ENCODE measurements at regions not wholly inside any gene's neighbourhood (a gene's known extent, or its start where the extent isn't known, plus 50 kb on each side); places are given as distances from the start of the nearest gene placed in this dataset.
"Not testable (repeated sequence)": the region's sequence is repeated elsewhere in the genome, so short reads cannot be mapped to it uniquely, and the experiment has no call there.

DNA sequence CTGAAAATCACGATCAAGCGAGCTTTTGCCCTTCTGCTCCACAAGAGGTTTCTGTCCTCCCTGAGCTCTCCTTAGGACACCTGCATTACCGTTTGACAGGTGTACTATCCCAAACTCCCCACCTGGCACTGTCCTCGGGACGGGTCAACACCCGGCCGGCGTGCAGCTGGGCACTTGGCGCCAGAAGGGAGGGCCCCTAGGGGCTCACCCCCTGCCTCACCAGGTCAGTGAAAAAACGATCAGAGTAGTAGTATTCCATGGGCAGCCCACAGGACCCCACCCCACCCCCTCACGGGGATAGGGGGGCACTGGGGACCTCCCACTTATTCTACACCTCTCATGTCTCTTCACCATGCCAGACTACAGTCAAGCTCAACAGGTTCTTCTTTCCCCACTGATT is 117.6 kb upstream of the ANKRD30BL start:
- TF ChIP-seq, protein P1, sequence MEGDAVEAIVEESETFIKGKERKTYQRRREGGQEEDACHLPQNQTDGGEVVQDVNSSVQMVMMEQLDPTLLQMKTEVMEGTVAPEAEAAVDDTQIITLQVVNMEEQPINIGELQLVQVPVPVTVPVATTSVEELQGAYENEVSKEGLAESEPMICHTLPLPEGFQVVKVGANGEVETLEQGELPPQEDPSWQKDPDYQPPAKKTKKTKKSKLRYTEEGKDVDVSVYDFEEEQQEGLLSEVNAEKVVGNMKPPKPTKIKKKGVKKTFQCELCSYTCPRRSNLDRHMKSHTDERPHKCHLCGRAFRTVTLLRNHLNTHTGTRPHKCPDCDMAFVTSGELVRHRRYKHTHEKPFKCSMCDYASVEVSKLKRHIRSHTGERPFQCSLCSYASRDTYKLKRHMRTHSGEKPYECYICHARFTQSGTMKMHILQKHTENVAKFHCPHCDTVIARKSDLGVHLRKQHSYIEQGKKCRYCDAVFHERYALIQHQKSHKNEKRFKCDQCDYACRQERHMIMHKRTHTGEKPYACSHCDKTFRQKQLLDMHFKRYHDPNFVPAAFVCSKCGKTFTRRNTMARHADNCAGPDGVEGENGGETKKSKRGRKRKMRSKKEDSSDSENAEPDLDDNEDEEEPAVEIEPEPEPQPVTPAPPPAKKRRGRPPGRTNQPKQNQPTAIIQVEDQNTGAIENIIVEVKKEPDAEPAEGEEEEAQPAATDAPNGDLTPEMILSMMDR (IDR thresholded peaks at IDR 0.05) = no peak
- Mint-ChIP-seq H3K4me1 (ENCODE audit: low read depth) (no peaks in the 10 kb centered on the region), H3K36me3 (ENCODE audit: low read depth) (no peaks in the 10 kb centered on the region), H3K9me3 (ENCODE audit: low read depth) (no peaks in the 10 kb centered on the region), H3K4me3 (ENCODE audit: unreplicated experiment) (no peak overlapping the region), H3K27me3 (ENCODE audit: low read depth) (peaks cover 13% of the 10 kb centered on the region), H3K27ac (ENCODE audit: unreplicated experiment) (no peak overlapping the region)
- DNase-seq (ENCODE audit: low spot score) = no peak

DNA sequence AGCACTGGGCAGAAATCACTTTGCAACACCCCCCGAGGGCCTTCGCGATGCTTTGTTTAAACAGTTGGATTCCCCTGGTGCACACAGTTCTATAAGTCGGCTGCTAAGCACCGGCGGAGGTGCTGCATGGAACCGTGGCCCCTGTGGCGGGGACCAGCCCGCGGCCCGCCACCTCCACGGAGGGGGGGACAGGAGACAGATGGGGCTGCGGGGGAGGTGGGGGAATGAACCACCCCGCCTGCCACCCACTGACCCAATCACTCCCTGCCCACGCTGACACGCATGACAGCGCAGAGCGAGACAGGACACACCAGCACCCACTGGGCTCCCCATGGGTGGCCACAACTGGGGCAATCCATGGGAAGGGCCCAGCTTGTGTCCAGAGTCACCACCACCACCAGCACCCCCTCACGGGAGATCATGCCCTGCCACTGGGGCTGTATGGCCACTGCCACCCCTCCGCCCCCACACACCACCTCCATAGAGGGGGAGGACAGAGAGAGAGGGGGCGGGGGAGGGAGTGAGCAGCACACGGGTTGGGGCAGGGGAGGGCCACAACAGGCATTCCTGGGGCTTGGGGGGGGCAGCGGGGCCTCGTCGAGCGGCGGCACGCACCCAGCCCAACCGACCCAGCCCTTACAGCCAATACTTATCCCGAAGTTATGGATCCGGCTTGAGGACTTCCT is 118.3 kb upstream of the ANKRD30BL start:
- H3K4me1 Mint-ChIP-seq (ENCODE audit: low read depth) = no peaks in the 10 kb centered on the region
- H3K4me3 Mint-ChIP-seq (ENCODE audit: unreplicated experiment) = no peak overlapping the region
- TF ChIP-seq, protein P1 (IDR thresholded peaks at IDR 0.05) = no peak
- no peaks in the 10 kb centered on the region for H3K36me3 Mint-ChIP-seq (ENCODE audit: low read depth)
- H3K27me3 Mint-ChIP-seq (ENCODE audit: low read depth) = peaks cover 15% of the 10 kb centered on the region
- DNase-seq (ENCODE audit: low spot score) = no peak
- no peak overlapping the region for H3K27ac Mint-ChIP-seq (ENCODE audit: unreplicated experiment)
- H3K9me3 Mint-ChIP-seq (ENCODE audit: low read depth) = no peaks in the 10 kb centered on the region

DNA sequence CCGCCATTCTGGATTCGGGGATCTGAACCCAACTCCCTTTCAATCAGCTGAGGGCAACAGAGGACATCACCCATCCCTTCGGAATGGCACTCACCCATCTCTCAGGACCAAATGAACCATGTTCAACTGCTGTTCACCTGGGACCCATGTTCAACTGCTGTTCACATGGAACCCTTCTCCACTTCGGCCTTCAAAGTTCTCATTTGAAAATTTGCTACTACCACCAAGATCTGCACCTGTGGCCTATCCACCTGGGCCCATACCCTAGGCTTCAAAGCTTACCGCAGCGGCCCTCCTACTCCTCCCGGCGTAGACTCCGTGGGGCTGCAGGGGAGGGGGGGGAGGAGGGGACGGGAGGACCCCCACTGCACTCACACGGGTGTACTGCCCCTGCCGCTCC is 119.2 kb upstream of the ANKRD30BL start:
- Mint-ChIP-seq H3K27me3 (ENCODE audit: low read depth) (peaks cover 15% of the 10 kb centered on the region), H3K4me3 (ENCODE audit: unreplicated experiment) (no peak overlapping the region), H3K4me1 (ENCODE audit: low read depth) (no peaks in the 10 kb centered on the region), H3K9me3 (ENCODE audit: low read depth) (no peaks in the 10 kb centered on the region), H3K36me3 (ENCODE audit: low read depth) (no peaks in the 10 kb centered on the region), H3K27ac (ENCODE audit: unreplicated experiment) (no peak overlapping the region)
- TF ChIP-seq, protein P1 (IDR thresholded peaks at IDR 0.05) = no peak
- no peak for DNase-seq (ENCODE audit: low spot score)

DNA sequence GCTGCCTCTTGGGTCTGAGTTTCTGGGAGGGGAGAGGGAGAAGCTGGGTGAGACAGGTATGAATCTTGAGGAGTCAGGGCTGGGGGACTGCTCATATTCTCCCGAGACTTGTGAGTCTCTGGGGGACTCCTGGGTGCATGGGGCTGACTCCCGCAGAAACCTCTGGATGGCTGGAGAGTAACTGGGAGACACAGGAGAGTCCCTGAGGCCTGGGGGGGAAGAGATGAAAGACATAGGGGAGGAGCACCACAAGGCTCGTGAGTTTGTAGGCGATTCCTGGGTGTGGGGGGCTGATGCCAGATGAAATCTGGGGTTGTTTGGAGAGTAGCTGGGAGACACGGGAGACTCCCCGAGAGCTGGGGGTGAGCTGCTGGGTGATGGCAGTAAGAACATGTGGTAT is 120.4 kb upstream of the ANKRD30BL start:
- DNase-seq (ENCODE audit: low spot score); H3K27ac Mint-ChIP-seq (ENCODE audit: unreplicated experiment); H3K9me3 Mint-ChIP-seq (ENCODE audit: low read depth); H3K36me3 Mint-ChIP-seq (ENCODE audit: low read depth); H3K4me1 Mint-ChIP-seq (ENCODE audit: low read depth); H3K4me3 Mint-ChIP-seq (ENCODE audit: unreplicated experiment): not testable (repeated sequence)
- H3K27me3 Mint-ChIP-seq (ENCODE audit: low read depth) = peaks cover 15% of the 10 kb centered on the region

DNA sequence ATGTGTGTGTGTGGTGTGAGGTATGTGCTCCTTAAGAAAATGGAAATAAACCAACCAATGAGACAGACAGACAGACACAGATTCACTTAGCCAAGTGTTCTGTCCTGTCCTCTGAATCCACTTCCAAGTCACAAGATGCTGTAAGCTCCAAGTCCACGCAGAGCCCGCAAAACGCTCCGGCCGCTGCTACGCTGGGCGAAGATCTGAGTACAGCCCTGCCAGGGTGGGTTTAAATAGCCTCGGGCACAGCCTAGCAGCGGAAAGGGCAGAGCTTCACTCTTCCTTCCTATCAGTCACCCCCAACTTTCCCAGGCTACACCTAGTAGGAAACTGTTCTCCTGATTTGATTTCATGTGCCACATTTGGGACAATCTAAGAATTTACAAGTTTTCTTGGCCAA is 121.2 kb upstream of the ANKRD30BL start:
- Mint-ChIP-seq H3K4me1 (ENCODE audit: low read depth) (no peaks in the 10 kb centered on the region), H3K4me3 (ENCODE audit: unreplicated experiment) (no peak overlapping the region), H3K27ac (ENCODE audit: unreplicated experiment) (no peak overlapping the region), H3K36me3 (ENCODE audit: low read depth) (no peaks in the 10 kb centered on the region), H3K9me3 (ENCODE audit: low read depth) (no peaks in the 10 kb centered on the region), H3K27me3 (ENCODE audit: low read depth) (peaks cover 15% of the 10 kb centered on the region)
- DNase-seq (ENCODE audit: low spot score) = no peak
- TF ChIP-seq, protein P1 (IDR thresholded peaks at IDR 0.05) = no peak

DNA sequence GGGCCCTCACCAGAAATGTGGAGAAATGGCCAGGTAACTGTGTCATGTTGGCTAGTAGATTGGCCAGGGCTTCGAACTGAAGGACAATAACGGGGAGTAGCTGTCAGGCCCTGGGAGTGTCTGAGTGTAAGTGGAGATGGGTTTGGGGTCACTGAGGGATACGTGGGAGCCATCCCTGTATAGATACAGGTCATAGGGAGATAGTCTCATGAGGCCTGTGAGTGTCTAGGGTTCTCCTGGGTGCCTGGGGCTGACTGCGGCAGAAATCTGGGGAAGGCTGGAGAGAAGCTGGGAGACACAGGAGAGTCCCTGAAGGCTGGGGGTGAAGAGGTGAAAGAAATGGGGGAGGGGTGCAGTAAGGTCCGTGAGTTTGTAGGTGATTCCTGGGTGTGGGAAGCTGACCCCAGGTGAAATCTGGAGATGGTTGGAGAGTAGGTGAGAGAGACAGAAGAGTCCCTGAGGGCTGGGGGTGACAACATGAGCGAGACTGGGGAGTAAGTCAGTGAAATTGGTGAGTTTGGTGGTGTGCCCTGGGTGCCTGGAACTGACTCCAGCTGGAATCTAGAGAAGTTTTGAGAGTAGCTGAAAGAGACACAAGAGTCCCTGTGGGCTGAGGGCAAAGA is 124.6 kb upstream of the ANKRD30BL start:
- not testable (repeated sequence) for H3K4me3 Mint-ChIP-seq (ENCODE audit: unreplicated experiment); H3K27ac Mint-ChIP-seq (ENCODE audit: unreplicated experiment); H3K4me1 Mint-ChIP-seq (ENCODE audit: low read depth); H3K36me3 Mint-ChIP-seq (ENCODE audit: low read depth); H3K9me3 Mint-ChIP-seq (ENCODE audit: low read depth); DNase-seq (ENCODE audit: low spot score)
- H3K27me3 Mint-ChIP-seq (ENCODE audit: low read depth) = peaks cover 18% of the 10 kb centered on the region

DNA sequence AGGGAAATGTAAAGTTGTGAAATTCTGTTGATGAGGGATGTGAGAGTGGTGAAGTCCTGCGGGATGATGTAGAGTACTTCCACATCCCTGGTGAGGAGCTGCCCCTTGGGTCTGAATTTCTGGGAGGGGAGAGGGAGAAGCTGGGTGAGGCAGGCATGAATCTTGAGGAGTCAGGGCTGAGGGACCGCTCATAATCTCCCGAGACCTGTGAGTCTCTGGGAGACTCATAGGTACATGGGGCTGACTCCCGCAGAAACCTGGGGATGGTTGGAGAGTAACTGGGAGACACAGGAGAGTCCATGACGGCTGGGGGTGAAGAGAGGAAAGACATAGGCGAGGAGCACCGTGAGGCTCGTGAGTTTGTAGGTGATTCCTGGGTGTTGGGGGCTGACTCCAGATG is 126.2 kb upstream of the ANKRD30BL start:
- H3K27ac Mint-ChIP-seq (ENCODE audit: unreplicated experiment); H3K36me3 Mint-ChIP-seq (ENCODE audit: low read depth); H3K9me3 Mint-ChIP-seq (ENCODE audit: low read depth); DNase-seq (ENCODE audit: low spot score); H3K4me1 Mint-ChIP-seq (ENCODE audit: low read depth); H3K4me3 Mint-ChIP-seq (ENCODE audit: unreplicated experiment): not testable (repeated sequence)
- peaks cover 12% of the 10 kb centered on the region for H3K27me3 Mint-ChIP-seq (ENCODE audit: low read depth)

DNA sequence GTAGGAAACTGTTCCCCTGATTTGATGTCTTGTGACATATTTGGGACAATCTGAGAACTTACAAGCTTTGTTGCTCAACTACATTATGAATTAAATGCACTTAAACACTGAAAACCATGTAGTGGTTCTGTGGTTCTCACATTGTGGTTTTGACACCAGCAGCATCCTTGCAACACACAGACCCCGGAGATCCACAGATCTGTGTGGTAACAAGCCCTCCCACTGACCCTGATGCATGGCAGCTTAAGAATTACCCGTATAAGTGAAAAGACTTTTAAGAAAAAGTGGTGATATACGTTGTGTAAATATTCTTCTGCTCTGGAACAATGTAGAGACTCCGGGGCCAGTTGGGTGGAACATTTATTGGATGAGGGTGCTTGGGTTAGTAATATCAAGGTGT is 127.4 kb upstream of the ANKRD30BL start:
- not testable (repeated sequence) for H3K27ac Mint-ChIP-seq (ENCODE audit: unreplicated experiment); H3K4me1 Mint-ChIP-seq (ENCODE audit: low read depth)

DNA sequence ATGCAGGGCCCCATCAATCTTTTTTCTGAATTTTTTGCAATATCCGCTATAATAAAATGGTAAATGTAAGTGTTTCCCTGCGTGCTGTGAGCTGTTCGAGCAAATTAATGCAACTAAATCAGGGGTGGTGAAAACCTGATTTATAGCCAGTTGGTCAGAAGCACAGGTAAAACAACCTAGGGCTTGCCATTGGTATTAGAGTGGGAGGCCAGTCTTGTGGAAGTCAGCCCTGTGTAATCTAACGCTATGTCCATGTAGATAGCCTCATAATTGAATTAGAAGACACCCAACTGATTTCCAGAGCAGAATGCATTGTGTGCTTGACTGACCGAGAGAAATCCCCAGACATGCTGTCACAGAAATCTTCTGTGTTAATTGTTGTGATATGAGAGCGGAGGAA is 126.8 kb upstream of the GPR39 start:
- peaks cover 16% of the 10 kb centered on the region for H3K27me3 Mint-ChIP-seq (ENCODE audit: low read depth)
- H3K36me3 Mint-ChIP-seq (ENCODE audit: low read depth); H3K27ac Mint-ChIP-seq (ENCODE audit: unreplicated experiment); H3K4me3 Mint-ChIP-seq (ENCODE audit: unreplicated experiment); H3K9me3 Mint-ChIP-seq (ENCODE audit: low read depth); DNase-seq (ENCODE audit: low spot score); H3K4me1 Mint-ChIP-seq (ENCODE audit: low read depth): not testable (repeated sequence)

More for the DNA sequence above, 127.4 kb upstream of the ANKRD30BL start:
- not testable (repeated sequence) for H3K9me3 Mint-ChIP-seq (ENCODE audit: low read depth); DNase-seq (ENCODE audit: low spot score); H3K4me3 Mint-ChIP-seq (ENCODE audit: unreplicated experiment); H3K36me3 Mint-ChIP-seq (ENCODE audit: low read depth)
- H3K27me3 Mint-ChIP-seq (ENCODE audit: low read depth) = peaks cover 16% of the 10 kb centered on the region

Data from chondrocyte (in vitro differentiated cells).